B cell (primary cell): ENCODE measurements at regions not wholly inside any gene's neighbourhood (a gene's known extent, or its start where the extent isn't known, plus 50 kb on each side); places are given as distances from the start of the nearest gene placed in this dataset.

ENCODE experiments used
- ATAC-seq: fragments of 200-7000 bp; cut with Tn5 transposase; one replicate; pipeline ENCODE4 v1.10.0; 2021; ENCODE audit warnings: low read depth, mild to moderate bottlenecking, moderate number of reproducible peaks, moderate library complexity
- CTCF ChIA-PET: fragments of 350-600 bp; sonication (Branson Sonifier 250); formaldehyde crosslinking; loops from one replicate; lab custom pipeline; 2021; ENCODE audit warnings: antibody characterized with exemption, inconsistent platforms; lab: Charles Lee
- POLR2A ChIA-PET: fragments of 350-600 bp; sonication (Branson Sonifier 250); formaldehyde crosslinking; loops from one replicate; lab custom pipeline; 2021; ENCODE audit warnings: antibody characterized with exemption; lab: Charles Lee
- DNase-seq: peaks from one replicate; pipeline ENCODE4 v3.0.0; 2013
- H2AFZ ChIP-seq: 2 replicates; pipeline ENCODE4 v1.6.1; 2012; ENCODE audit warnings: mild to moderate bottlenecking, low read depth, low read length; ENCODE audit not compliant: insufficient read depth, poor library complexity, severe bottlenecking
- H3K27ac ChIP-seq, 2 donors: 1 replicate in 1 of 2; 2 replicates in 1 of 2; pipeline ENCODE4 v1.5.1; 2012 to 2013; ENCODE audit warnings: low read length in 2 of 2, mild to moderate bottlenecking in 2 of 2, moderate library complexity in 1 of 2
- H3K27me3 ChIP-seq, 4 experiments: fragments of 200-600 bp in 1 of 4; sonication (generic) in 1 of 4; replicated peaks in 1 of 4; 1 replicate in 2 of 4; 2 replicates in 2 of 4; pipeline versions ENCODE4 v1.6.1 to v1.7.0; 2013 to 2016; ENCODE audit warnings: low read length in 3 of 4, mild to moderate bottlenecking in 2 of 4, mixed read lengths in 1 of 4, moderate library complexity in 1 of 4; ENCODE audit not compliant: insufficient read depth in 4 of 4, control insufficient read depth in 3 of 4; ENCODE audit errors: control extremely low read depth in 1 of 4
- H3K36me3 ChIP-seq, 2 experiments: replicated peaks in 1 of 2; 1 replicate in 1 of 2; 2 replicates in 1 of 2; pipeline versions ENCODE4 v1.6.1 to v1.7.1; 2013; ENCODE audit warnings: low read length in 1 of 2; ENCODE audit not compliant: insufficient read depth in 2 of 2, control insufficient read depth in 1 of 2; ENCODE audit errors: control extremely low read depth in 1 of 2, extremely low read depth in 1 of 2
- H3K4me1 ChIP-seq, 2 donors: fragments of 200-600 bp in 1 of 2; sonication (generic) in 1 of 2; 1 replicate in 1 of 2; 2 replicates in 1 of 2; pipeline versions ENCODE4 v1.5.1 to v1.6.1; 2013 to 2017; ENCODE audit warnings: low read length in 2 of 2; ENCODE audit not compliant: control insufficient read depth in 2 of 2, insufficient read depth in 2 of 2
- H3K4me2 ChIP-seq: replicated peaks from 2 replicates; pipeline ENCODE3; 2012; ENCODE audit warnings: mild to moderate bottlenecking, low read depth, low read length; ENCODE audit not compliant: poor library complexity, severe bottlenecking
- H3K4me3 ChIP-seq, 5 experiments: fragments of 200-600 bp in 1 of 5; sonication (generic) in 1 of 5; 1 replicate in 3 of 5; 2 replicates in 2 of 5; pipeline versions ENCODE4 v1.5.1 to v1.7.0; 2011 to 2016; ENCODE audit warnings: low read length in 4 of 5, mild to moderate bottlenecking in 4 of 5, low read depth in 2 of 5, control low read depth in 1 of 5, moderate library complexity in 1 of 5; ENCODE audit not compliant: insufficient read depth in 1 of 5; ENCODE audit errors: control extremely low read depth in 1 of 5, extremely low read depth in 1 of 5
- H3K79me2 ChIP-seq: fragments of 200-600 bp; sonication (generic); one replicate; pipeline ENCODE4 v1.6.0; 2016; ENCODE audit warnings: low read length; ENCODE audit not compliant: control insufficient read depth, insufficient read depth
- H3K9ac ChIP-seq: fragments of 200-600 bp; sonication (generic); 2 replicates; pipeline ENCODE4 v1.6.1; 2017; ENCODE audit warnings: mild to moderate bottlenecking, low read length, moderate library complexity
- H3K9me3 ChIP-seq, 3 donors: one replicate each; pipeline versions ENCODE4 v1.6.1 to v1.7.1; 2013; ENCODE audit warnings: low read length in 2 of 3; ENCODE audit not compliant: control insufficient read depth in 2 of 3, insufficient read depth in 1 of 3; ENCODE audit errors: control extremely low read depth in 1 of 3
- H4K20me1 ChIP-seq: 2 replicates; pipeline ENCODE4 v1.6.0; 2012; ENCODE audit warnings: mild to moderate bottlenecking, low read length; ENCODE audit not compliant: insufficient read depth, control insufficient read depth, poor library complexity, severe bottlenecking
- H3K27ac Mint-ChIP-seq: one replicate; pipeline ENCODE4 v1.8.0; 2021; ENCODE audit warnings: mixed read lengths
- H3K27me3 Mint-ChIP-seq: one replicate; pipeline ENCODE4 v1.8.0; 2021; ENCODE audit warnings: mixed read lengths
- H3K4me1 Mint-ChIP-seq: one replicate; pipeline ENCODE4 v1.8.0; 2021; ENCODE audit warnings: mixed read lengths
- H3K4me3 Mint-ChIP-seq: one replicate; pipeline ENCODE4 v1.8.0; 2021; ENCODE audit warnings: mixed read lengths
- H3K9me3 Mint-ChIP-seq: one replicate; pipeline ENCODE4 v1.8.0; 2022; ENCODE audit warnings: mixed read lengths; ENCODE audit not compliant: insufficient read depth
- CTCF ChIP-seq: fragments of 200-600 bp; IDR thresholded peaks from one replicate; pipeline ENCODE4 v1.8.0; 2022; ENCODE audit warnings: antibody characterized with exemption, mild to moderate bottlenecking
- EZH2 ChIP-seq: IDR thresholded peaks from 2 replicates; pipeline ENCODE4 v1.6.1; 2012; ENCODE audit warnings: borderline replicate concordance, low read depth, mild to moderate bottlenecking, moderate library complexity, low read length; ENCODE audit not compliant: insufficient read depth, poor library complexity, severe bottlenecking
- WGBS: methylation state at CpG from one replicate; pipeline ENCODE4 v1.1.5; 2013; ENCODE audit warnings: missing lambda C conversion rate; ENCODE audit not compliant: insufficient coverage; 5-methylcytosine and 5-hydroxymethylcytosine counted together
- intact Hi-C: fragments of 100-400 bp; cut with micrococcal nuclease; formaldehyde crosslinking; loops from one replicate; pipeline ENCODE4 v1.10.0; 2022

GRCh38 chr1:75673399-75673798, 51.1 kb upstream of the ACADM start:
- no peak overlapping the region for H2AFZ ChIP-seq

DNA sequence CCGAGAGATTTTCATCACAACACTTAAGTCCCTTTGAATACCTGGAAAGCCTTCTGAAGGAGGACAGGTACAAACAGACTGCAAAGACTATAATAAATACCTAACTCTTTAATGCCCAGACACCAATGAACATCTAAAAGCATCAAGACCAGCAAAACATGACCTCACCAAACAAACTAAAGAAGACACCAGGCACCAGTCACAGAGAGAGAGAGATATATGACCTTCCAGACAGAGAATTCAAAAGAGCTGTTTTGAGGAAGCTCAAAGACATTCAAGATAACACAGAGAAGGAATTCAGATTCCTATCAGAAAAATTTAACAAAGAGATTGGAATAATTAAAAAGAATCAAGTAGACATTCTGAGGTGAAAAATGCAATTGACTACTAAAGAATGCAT, 50.6 kb upstream of the ACADM start:
- no peak overlapping the region for H3K4me3 Mint-ChIP-seq
- H3K36me3 ChIP-seq: no peaks in the 10 kb centered on the region
- DNase-seq: no peak
- no peak overlapping the region for H3K27ac ChIP-seq
- H3K27me3 ChIP-seq: no peaks in the 10 kb centered on the region
- H4K20me1 ChIP-seq: no peaks in the 10 kb centered on the region
- WGBS: 89% methylated on average over 1 of the region's 1 CpG
- peaks cover 0 to 1% (median 0%) of the 10 kb centered on the region in 3 donors for H3K9me3 ChIP-seq
- no peak overlapping the region for H2AFZ ChIP-seq
- H3K9me3 Mint-ChIP-seq: no peaks in the 10 kb centered on the region
- no peak for TF ChIP-seq EZH2
- no peak for TF ChIP-seq CTCF
- H3K4me1 Mint-ChIP-seq: peaks cover 9% of the 10 kb centered on the region
- intact Hi-C loops: no loop called here
- POLR2A ChIA-PET: no interaction called here
- no peak overlapping the region for H3K27ac Mint-ChIP-seq
- CTCF ChIA-PET: no interaction called here
- no peaks in the 10 kb centered on the region for H3K79me2 ChIP-seq
- H3K4me3 ChIP-seq: no peak overlapping the region
- peaks cover 23% of the 10 kb centered on the region for H3K27me3 Mint-ChIP-seq
- ATAC-seq: no peak
- H3K4me1 ChIP-seq: no peaks in the 10 kb centered on the region
- H3K4me2 ChIP-seq: no peak overlapping the region
- no peak overlapping the region for H3K9ac ChIP-seq

More at GRCh38 chr1:75673399-75673798, 51.1 kb upstream of the ACADM start:
- no peaks in the 10 kb centered on the region for H3K9me3 Mint-ChIP-seq
- DNase-seq (no peak), ATAC-seq (no peak)
- POLR2A ChIA-PET: no interaction called here
- Histone ChIP-seq H3K36me3 (no peaks in the 10 kb centered on the region), H3K4me3 (no peak overlapping the region), H3K4me2 (no peak overlapping the region), H3K79me2 (no peaks in the 10 kb centered on the region), H3K27ac (no peak overlapping the region), H4K20me1 (no peaks in the 10 kb centered on the region), H3K9ac (no peak overlapping the region), H3K27me3 (no peaks in the 10 kb centered on the region), H3K4me1 (no peaks in the 10 kb centered on the region), H3K9me3 (peaks cover 0 to 3% (median 1%) of the 10 kb centered on the region in 3 donors)
- peaks cover 11% of the 10 kb centered on the region for H3K4me1 Mint-ChIP-seq
- H3K4me3 Mint-ChIP-seq: no peak overlapping the region
- H3K27ac Mint-ChIP-seq: no peak overlapping the region
- peaks cover 23% of the 10 kb centered on the region for H3K27me3 Mint-ChIP-seq
- CTCF ChIA-PET: no interaction called here
- intact Hi-C loops: no loop called here
- 100% methylated on average over 1 of the region's 1 CpG for WGBS
- TF ChIP-seq EZH2 (no peak), CTCF (no peak)
